ENCODE measurements at regions not wholly inside any gene's neighbourhood (a gene's known extent, or its start where the extent isn't known, plus 50 kb on each side); places are given as distances from the start of the nearest gene placed in this dataset.

- TF ChIP-seq, protein P1, sequence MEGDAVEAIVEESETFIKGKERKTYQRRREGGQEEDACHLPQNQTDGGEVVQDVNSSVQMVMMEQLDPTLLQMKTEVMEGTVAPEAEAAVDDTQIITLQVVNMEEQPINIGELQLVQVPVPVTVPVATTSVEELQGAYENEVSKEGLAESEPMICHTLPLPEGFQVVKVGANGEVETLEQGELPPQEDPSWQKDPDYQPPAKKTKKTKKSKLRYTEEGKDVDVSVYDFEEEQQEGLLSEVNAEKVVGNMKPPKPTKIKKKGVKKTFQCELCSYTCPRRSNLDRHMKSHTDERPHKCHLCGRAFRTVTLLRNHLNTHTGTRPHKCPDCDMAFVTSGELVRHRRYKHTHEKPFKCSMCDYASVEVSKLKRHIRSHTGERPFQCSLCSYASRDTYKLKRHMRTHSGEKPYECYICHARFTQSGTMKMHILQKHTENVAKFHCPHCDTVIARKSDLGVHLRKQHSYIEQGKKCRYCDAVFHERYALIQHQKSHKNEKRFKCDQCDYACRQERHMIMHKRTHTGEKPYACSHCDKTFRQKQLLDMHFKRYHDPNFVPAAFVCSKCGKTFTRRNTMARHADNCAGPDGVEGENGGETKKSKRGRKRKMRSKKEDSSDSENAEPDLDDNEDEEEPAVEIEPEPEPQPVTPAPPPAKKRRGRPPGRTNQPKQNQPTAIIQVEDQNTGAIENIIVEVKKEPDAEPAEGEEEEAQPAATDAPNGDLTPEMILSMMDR (IDR thresholded peaks at IDR 0.05), result no peak
- TF ChIP-seq POLR2A (IDR thresholded peaks at IDR 0.05) (no peak), EP300 (IDR thresholded peaks at IDR 0.05) (no peak)
These were observed 69.8 kb upstream of the SEMA3A start for GRCh38 chr7:84264396-84264795.

All from tibial nerve (tissue), 4 donors.